HepG2 (cell line): ENCODE measurements at regions not wholly inside any gene's neighbourhood (a gene's known extent, or its start where the extent isn't known, plus 50 kb on each side); places are given as distances from the start of the nearest gene placed in this dataset.

Experiments used
- CBFB ChIP-seq: sonication (generic); formaldehyde crosslinking; IDR thresholded peaks from 2 replicates; pipeline ENCODE4 v1.4.0; 2020; ENCODE audit warnings: missing genetic modification reagents
- ETV6 ChIP-seq: sonication (generic); formaldehyde crosslinking; conservative IDR thresholded peaks from 2 replicates; pipeline ENCODE4 v1.4.0; 2020; ENCODE audit warnings: missing genetic modification reagents
- EZH2 ChIP-seq: conservative IDR thresholded peaks from 2 replicates; pipeline ENCODE4 v1.6.1; 2012; ENCODE audit warnings: mild to moderate bottlenecking, low read depth, low read length, moderate library complexity
- HOXD1 ChIP-seq: sonication (generic); formaldehyde crosslinking; IDR thresholded peaks from 2 replicates; pipeline ENCODE4 v1.5.0; 2020; ENCODE audit warnings: missing genetic modification reagents
- KDM1A ChIP-seq: IDR thresholded peaks from 2 replicates; pipeline ENCODE4 v1.6.1; 2016; ENCODE audit warnings: missing compliant biosample characterization
- TAF1 ChIP-seq: sonication (generic); formaldehyde crosslinking; IDR thresholded peaks from 2 replicates; pipeline ENCODE4 v1.4.0; 2020; ENCODE audit warnings: missing genetic modification reagents
- ZBTB20 ChIP-seq: sonication (generic); formaldehyde crosslinking; IDR thresholded peaks from 2 replicates; pipeline ENCODE4 v1.8.1; 2023; ENCODE audit warnings: missing genetic modification reagents, low read depth, mild to moderate bottlenecking, borderline replicate concordance
- ZNF382 ChIP-seq: sonication (generic); formaldehyde crosslinking; IDR thresholded peaks from 2 replicates; pipeline ENCODE4 v1.5.0; 2020; ENCODE audit warnings: missing genetic modification reagents, mild to moderate bottlenecking, borderline replicate concordance
- ZNF607 ChIP-seq: sonication (generic); formaldehyde crosslinking; IDR thresholded peaks from 2 replicates; pipeline ENCODE4 v1.5.1; 2020; ENCODE audit warnings: missing genetic modification reagents, mild to moderate bottlenecking, borderline replicate concordance
- TF ChIP-seq, protein P1 (sequence below): sonication (generic); formaldehyde crosslinking; IDR thresholded peaks from 2 replicates; pipeline ENCODE4 v1.4.0; 2020; ENCODE audit warnings: missing genetic modification reagents, borderline replicate concordance
- TF ChIP-seq, protein P2 (sequence below): sonication (generic); formaldehyde crosslinking; IDR thresholded peaks from 2 replicates; pipeline ENCODE4 v1.5.0; 2020; ENCODE audit warnings: mild to moderate bottlenecking, low read depth, missing genetic modification reagents, borderline replicate concordance
- TF ChIP-seq, protein P3 (sequence below): sonication (generic); formaldehyde crosslinking; IDR thresholded peaks from 2 replicates; pipeline ENCODE4 v1.5.1; 2020; ENCODE audit warnings: mild to moderate bottlenecking, missing genetic modification reagents

DNA sequence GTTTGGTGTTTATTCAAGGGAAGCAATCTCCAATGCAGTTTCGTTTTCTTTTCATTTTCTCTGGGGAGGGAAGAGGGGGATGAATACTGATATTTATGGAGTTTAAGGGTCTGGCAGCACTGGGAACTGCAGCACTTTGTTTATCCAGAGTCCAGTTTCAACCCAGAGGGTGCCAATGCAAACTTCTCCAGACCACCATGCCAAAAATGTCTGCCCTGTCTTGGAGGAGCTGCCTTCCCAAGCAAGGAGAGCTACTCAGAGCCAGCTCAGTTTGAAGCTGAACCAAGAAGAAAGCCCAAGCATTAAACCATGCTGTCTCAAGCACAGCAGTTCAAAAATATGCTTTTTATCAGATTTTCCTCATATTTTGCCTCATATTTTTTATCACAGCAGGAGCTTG is 589.7 kb downstream of the LMO4 start:
- no peak for TF ChIP-seq CBFB (CRISPR knock-in tag)
- no peak for TF ChIP-seq ETV6 (CRISPR knock-in tag)
- TF ChIP-seq, protein P1, sequence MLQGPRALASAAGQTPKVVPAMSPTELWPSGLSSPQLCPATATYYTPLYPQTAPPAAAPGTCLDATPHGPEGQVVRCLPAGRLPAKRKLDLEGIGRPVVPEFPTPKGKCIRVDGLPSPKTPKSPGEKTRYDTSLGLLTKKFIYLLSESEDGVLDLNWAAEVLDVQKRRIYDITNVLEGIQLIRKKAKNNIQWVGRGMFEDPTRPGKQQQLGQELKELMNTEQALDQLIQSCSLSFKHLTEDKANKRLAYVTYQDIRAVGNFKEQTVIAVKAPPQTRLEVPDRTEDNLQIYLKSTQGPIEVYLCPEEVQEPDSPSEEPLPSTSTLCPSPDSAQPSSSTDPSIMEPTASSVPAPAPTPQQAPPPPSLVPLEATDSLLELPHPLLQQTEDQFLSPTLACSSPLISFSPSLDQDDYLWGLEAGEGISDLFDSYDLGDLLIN, result no peak
- no peak for TF ChIP-seq HOXD1 (CRISPR knock-in tag)
- TF ChIP-seq ZNF382 (CRISPR knock-in tag), result no peak
- TF ChIP-seq EZH2, result no peak
- no peak for TF ChIP-seq KDM1A (CRISPR knock-in tag)
- TF ChIP-seq, protein P2, sequence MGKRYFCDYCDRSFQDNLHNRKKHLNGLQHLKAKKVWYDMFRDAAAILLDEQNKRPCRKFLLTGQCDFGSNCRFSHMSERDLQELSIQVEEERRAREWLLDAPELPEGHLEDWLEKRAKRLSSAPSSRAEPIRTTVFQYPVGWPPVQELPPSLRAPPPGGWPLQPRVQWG (CRISPR knock-in tag), result no peak
- TF ChIP-seq, protein P3, sequence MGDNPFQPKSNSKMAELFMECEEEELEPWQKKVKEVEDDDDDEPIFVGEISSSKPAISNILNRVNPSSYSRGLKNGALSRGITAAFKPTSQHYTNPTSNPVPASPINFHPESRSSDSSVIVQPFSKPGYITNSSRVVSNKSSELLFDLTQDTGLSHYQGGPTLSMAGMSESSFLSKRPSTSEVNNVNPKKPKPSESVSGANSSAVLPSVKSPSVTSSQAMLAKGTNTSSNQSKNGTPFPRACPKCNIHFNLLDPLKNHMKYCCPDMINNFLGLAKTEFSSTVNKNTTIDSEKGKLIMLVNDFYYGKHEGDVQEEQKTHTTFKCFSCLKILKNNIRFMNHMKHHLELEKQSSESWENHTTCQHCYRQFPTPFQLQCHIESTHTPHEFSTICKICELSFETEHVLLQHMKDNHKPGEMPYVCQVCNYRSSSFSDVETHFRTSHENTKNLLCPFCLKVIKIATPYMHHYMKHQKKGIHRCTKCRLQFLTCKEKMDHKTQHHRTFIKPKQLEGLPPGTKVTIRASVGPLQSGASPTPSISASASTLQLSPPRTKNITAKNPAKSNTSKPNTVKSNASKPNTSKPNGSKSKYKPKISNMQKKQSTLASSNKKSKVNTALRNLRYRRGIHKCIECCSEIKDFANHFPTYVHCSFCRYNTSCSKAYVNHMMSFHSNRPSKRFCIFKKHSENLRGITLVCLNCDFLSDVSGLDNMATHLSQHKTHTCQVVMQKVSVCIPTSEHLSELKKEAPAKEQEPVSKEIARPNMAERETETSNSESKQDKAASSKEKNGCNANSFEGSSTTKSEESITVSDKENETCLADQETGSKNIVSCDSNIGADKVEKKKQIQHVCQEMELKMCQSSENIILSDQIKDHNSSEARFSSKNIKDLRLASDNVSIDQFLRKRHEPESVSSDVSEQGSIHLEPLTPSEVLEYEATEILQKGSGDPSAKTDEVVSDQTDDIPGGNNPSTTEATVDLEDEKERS (CRISPR knock-in tag), result no peak
- no peak for TF ChIP-seq ZBTB20 (CRISPR knock-in tag)
- TF ChIP-seq ZNF607 (CRISPR knock-in tag), result no peak
- TF ChIP-seq TAF1 (CRISPR knock-in tag), result no peak
